ENCODE measurements at regions not wholly inside any gene's neighbourhood (a gene's known extent, or its start where the extent isn't known, plus 50 kb on each side); places are given as distances from the start of the nearest gene placed in this dataset.
A peak's percentile ranks its signal among the peaks of the same experiment; 100 is the strongest.

- ChIA-PET CTCF (no interaction called here), POLR2A (no interaction called here)
- Histone ChIP-seq H3K4me3 (no peak overlapping the region), H3K27ac (no peak overlapping the region), H3K4me2 (no peak overlapping the region), H3K4me1 (no peaks in the 10 kb centered on the region), H3K9me3 (no peaks in the 10 kb centered on the region)
- 0% methylated on average over 2 of the region's 2 CpGs for WGBS (ENCODE audit: missing lambda C conversion rate)
- no peak for DNase-seq (ENCODE audit: low read depth in 1 of 2, low spot score in 1 of 2)
- TF ChIP-seq GATA3 (IDR thresholded peaks at IDR 0.05; ENCODE audit: borderline replicate concordance) (no peak), SMC3 (IDR thresholded peaks at IDR 0.05) (no peak), HES2 (IDR thresholded peaks at IDR 0.05) (no peak), USF2 (IDR thresholded peaks at IDR 0.05) (no peak), RFX5 (IDR thresholded peaks at IDR 0.05) (no peak), RAD21 (conservative IDR thresholded peaks at IDR 0.05 in 1 of 2, IDR thresholded peaks at IDR 0.05 in 1 of 2) (no peak), EHF (CRISPR knock-in tag; IDR thresholded peaks at IDR 0.05) (no peak), HDAC2 (IDR thresholded peaks at IDR 0.05) (no peak), PBX3 (IDR thresholded peaks at IDR 0.05) (no peak), CTCF (IDR thresholded peaks at IDR 0.05) (no peak), CEBPB (IDR thresholded peaks at IDR 0.05) (no peak), ZSCAN20 (CRISPR knock-in tag; IDR thresholded peaks at IDR 0.05) (no peak), NR3C1 (IDR thresholded peaks at IDR 0.05) (no peak), JUNB (IDR thresholded peaks at IDR 0.05) (no peak), CBX2 (IDR thresholded peaks at IDR 0.05; ENCODE audit: borderline replicate concordance, low read depth) (no peak), KDM1A (IDR thresholded peaks at IDR 0.05; ENCODE audit: low read depth) (no peak), HMGXB4 (CRISPR knock-in tag; IDR thresholded peaks at IDR 0.05; ENCODE audit: borderline replicate concordance) (no peak)
- peak; percentile 89 for FAIRE-seq
- no peak for ATAC-seq
These were observed 381.0 kb upstream of the TEX13C start for GRCh38 chrX:124938715-124939114.

GRCh38 chrX:124940531-124940930 is 379.1 kb upstream of the TEX13C start:
- H3K27ac ChIP-seq, result no peak overlapping the region
- TF ChIP-seq E2F6 (IDR thresholded peaks at IDR 0.05; ENCODE audit: borderline replicate concordance, low read depth) (no peak), BHLHE40 (IDR thresholded peaks at IDR 0.05; ENCODE audit: low read depth, low read length) (no peak), ELK1 (IDR thresholded peaks at IDR 0.05; ENCODE audit: low read depth, low read length) (no peak), PHF8 (IDR thresholded peaks at IDR 0.05; ENCODE audit: borderline replicate concordance, low read depth) (no peak), NFE2L2 (conservative IDR thresholded peaks at IDR 0.05; ENCODE audit: low read length) (no peak), FOSL2 (IDR thresholded peaks at IDR 0.05) (no peak), FOSL2 (CRISPR knock-in tag; IDR thresholded peaks at IDR 0.05) (no peak), USF2 (IDR thresholded peaks at IDR 0.05) (no peak), RAD21 (conservative IDR thresholded peaks at IDR 0.05 in 1 of 2, IDR thresholded peaks at IDR 0.05 in 1 of 2) (no peak)
- ChIA-PET CTCF (no interaction called here), POLR2A (no interaction called here)
- ATAC-seq, result no peak
- no peak for FAIRE-seq
- no peak for DNase-seq (ENCODE audit: low read depth in 1 of 2, low spot score in 1 of 2)
- H3K4me2 ChIP-seq, result no peak overlapping the region
- no peak overlapping the region for H3K4me3 ChIP-seq
- WGBS (ENCODE audit: missing lambda C conversion rate), result 2% methylated on average over 3 of the region's 3 CpGs
- H3K9me3 ChIP-seq, result no peaks in the 10 kb centered on the region
- H3K4me1 ChIP-seq, result no peaks in the 10 kb centered on the region

All from A549 (cell line).